NCI-H748 (cell line): ENCODE measurements at regions not wholly inside any gene's neighbourhood (a gene's known extent, or its start where the extent isn't known, plus 50 kb on each side); places are given as distances from the start of the nearest gene placed in this dataset.
A peak's percentile ranks its signal among the peaks of the same experiment; 100 is the strongest.

Experiments used
- DNase-seq: peaks from one replicate; lab custom pipeline; 2025; ENCODE audit not compliant: unreplicated experiment; lab: John Stamatoyannopoulos, UW

- DNase-seq, result no peak
Observed at GRCh38 chr4:136935305-136935704, 597.0 kb downstream of the PCDH18 start.

DNA sequence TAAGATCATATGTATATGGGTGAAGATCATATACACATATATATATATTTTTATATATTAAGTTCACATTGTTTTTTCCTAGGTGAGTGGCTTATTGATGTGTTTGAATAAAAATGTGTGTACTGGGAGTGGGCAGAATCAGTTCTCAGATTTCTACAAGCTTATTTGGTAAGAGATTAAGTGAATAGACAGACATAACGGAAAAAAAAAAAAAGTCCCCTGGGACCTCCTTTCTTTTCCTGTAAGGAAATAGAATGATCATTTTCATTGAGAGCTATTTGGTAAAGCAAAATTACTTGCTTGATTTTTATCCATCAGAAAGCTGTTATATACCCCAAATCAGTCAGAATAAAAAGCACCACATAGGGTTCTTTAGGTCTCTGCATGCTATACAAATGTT is 597.7 kb downstream of the PCDH18 start:
- peak; percentile 1 for DNase-seq

DNA sequence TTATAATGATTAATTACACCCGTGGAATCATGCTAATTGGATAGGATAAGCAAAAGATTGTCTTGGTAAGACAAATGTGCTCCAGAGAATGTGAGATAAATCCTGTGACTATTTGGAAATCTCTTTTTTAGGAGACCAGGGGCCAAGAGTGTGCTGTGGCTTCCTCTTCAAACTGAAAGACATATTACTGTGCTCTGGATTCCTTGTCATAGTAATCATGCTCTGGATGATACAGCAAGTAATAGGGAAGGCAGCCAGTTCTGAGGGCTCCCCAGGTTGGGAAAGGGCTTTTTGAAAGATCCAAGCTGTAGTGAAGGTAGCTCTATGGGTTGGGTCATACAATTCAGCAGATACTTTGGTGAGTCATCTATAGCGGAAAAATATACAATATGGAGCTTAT is 600.5 kb downstream of the PCDH18 start:
- no peak for DNase-seq

DNA sequence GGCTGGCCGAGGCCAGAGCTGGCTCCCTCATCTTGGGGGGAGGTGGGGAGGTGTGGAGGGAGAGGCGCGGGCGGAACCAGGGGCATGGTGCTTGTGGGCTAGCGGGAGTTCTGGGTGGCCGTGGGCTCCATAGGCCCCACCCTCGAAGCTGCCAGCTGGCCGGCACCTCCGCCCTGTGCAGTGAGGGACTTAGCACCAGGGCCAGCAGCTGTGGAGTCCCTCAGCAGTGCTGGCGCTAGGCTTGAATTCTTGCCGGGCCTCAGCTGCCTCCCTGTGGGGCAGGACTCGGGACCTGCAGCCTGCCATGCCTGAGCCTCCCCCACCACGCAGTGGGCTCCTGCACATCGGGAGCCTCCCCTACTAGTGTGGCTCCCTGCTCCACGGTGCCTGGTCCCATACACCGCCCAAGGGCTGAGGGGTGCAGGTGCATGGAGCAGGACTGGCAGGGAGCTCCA is 603.3 kb downstream of the PCDH18 start:
- DNase-seq, result no peak

GRCh38 chr4:136927172-136927571 is 605.1 kb downstream of the PCDH18 start:
- DNase-seq, result no peak

GRCh38 chr4:136925203-136925602 is 607.1 kb downstream of the PCDH18 start:
- DNase-seq, result no peak

GRCh38 chr4:136922066-136922465 is 610.2 kb downstream of the PCDH18 start:
- DNase-seq, result no peak

DNA sequence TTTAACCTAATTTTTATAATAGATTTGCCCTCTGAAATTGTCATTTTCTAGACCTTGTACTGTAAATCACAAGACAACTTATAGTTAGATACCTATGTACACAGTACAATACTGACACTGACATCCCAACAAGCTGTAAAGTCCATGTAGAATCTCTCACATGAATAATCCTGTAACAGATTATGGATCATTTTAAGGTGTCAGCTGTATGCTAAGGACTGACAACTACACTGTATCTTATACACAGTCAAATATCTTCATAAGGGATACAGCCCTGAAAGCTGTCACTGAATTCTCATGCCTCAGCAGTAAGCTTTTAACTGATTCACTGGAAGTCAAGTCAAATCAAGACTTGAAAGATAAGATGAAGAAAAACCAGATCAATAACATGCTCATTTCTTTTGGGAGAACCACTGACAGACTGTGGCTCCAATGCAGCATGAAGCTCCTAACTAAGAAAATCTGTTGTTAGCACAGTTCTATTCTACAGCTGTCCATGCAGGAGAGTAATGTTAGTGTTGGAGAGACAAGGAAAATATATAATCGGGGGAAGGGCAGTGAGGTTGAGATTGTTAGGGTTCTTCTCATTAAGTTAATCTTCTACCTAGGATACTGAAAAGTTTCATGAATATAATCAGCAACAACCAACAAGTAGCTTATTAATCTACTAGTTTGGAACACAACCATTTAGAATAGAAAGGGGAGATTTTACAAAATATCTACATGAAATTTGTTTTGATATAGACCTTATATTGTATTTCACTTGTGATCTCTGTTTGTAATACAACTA is 612.0 kb downstream of the PCDH18 start:
- no peak for DNase-seq

- no peak for DNase-seq
Observed at GRCh38 chr4:136918772-136919171, 613.5 kb downstream of the PCDH18 start.

- DNase-seq, result no peak
Observed at GRCh38 chr4:136917312-136918110, 614.8 kb downstream of the PCDH18 start.

DNA sequence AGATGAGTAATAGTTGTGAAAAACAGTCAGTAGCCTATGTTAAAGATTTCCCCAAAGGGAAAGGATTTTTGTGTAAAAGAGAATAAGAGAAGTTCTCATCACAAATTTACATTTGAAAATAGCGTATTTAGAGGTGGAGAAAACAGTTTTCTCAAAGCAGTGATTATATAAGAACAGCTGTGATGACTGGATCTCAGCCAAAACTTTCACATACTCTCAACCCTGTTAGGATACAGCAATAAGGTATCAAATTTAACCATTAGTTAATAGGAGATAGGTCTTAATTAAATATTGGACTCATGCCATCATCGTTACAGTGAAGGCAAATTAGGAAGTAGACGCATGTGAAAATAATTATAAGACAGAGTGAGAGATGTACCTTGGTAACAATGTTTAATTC is 622.7 kb downstream of the PCDH18 start:
- peak; percentile 92 for DNase-seq

DNA sequence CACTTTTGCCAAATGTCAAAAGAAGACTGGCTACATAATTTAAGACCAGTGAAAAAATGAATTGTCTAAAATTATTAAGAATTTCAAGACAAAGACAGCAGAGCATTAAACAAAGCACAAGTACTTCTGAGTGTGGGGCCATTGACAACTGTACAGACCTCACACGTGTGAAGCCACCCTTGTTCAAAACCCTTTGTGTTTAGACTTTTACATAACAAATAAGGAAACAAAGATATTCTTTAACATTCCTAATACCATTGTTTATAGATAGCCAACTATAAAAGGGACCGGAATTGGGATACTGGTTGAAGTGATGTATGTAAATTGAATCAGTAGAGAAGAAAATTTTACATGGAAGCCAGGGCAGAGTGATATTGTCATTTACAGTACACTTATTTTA is 624.2 kb downstream of the PCDH18 start:
- no peak for DNase-seq

DNA sequence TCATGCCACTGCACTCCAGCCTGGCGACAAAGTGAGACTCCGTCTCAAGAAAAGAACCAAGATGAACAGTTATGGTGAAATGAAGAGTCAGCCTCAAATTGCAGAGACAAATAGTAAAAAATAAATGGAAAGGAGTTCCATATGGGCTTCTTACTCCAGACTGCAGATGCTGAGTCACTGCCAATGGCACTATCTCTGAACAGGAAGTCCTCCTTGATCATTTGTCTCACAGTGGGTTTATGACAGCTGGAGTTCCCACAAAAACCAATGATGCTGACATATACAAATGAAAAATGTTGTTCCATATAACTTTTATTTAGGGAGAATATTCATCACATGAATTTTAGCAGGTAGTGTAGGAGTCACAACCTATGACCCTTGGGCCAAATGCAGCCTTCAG is 631.6 kb downstream of the PCDH18 start:
- DNase-seq, result no peak

GRCh38 chr4:136898590-136899248 is 633.6 kb downstream of the PCDH18 start:
- no peak for DNase-seq

DNA sequence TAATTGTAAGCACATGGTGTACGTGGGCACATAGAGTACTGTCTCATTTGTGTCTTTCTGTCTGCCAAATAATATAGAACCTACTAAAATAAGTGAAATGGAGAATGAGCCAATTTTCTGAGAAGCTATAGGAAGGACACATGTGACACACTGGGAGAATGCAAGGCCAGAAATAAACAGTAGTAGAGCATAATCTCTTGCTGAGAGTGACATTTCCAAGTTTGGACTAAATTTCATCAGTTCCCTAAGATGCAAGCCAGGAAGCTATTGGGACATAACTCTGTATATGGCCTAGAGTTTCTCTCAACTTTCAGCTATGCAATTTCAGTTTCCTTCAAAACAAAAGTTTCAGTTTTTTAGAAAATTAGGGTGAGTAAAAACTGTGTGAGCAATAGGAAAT is 638.7 kb downstream of the PCDH18 start:
- no peak for DNase-seq

- no peak for DNase-seq
Observed at GRCh38 chr4:136881666-136882065, 650.6 kb downstream of the PCDH18 start.

- peak; percentile 77 for DNase-seq
Observed at GRCh38 chr4:136873555-136873954, 658.7 kb downstream of the PCDH18 start.

DNA sequence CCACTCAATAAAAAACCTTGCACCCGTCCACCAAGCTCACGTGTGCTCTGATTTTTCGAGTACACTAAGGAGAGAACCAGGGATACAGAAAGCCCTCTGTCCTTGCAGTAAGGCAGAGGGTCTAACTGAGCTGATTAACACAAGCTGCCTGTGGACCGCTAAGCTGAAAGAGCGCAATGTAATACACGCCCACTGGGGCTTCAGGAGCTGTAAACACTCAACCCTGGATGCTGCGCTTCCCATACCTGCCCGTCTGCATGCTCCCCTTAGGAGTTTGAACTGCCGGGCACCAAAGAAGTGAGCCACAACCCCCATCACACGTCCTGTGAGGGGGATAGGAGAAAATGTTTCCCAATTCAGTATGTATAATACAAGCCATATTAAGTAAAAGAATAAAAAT is 664.8 kb downstream of the PCDH18 start:
- DNase-seq, result no peak

GRCh38 chr4:136865526-136865925 is 666.8 kb downstream of the PCDH18 start:
- DNase-seq, result no peak

- DNase-seq, result peak; percentile 69
Observed at GRCh38 chr4:136864604-136865185, 667.6 kb downstream of the PCDH18 start.

GRCh38 chr4:136863756-136864155 is 668.5 kb downstream of the PCDH18 start:
- DNase-seq, result peak; percentile 20
